ENCODE measurements at regions not wholly inside any gene's neighbourhood (a gene's known extent, or its start where the extent isn't known, plus 50 kb on each side); places are given as distances from the start of the nearest gene placed in this dataset.

DNA sequence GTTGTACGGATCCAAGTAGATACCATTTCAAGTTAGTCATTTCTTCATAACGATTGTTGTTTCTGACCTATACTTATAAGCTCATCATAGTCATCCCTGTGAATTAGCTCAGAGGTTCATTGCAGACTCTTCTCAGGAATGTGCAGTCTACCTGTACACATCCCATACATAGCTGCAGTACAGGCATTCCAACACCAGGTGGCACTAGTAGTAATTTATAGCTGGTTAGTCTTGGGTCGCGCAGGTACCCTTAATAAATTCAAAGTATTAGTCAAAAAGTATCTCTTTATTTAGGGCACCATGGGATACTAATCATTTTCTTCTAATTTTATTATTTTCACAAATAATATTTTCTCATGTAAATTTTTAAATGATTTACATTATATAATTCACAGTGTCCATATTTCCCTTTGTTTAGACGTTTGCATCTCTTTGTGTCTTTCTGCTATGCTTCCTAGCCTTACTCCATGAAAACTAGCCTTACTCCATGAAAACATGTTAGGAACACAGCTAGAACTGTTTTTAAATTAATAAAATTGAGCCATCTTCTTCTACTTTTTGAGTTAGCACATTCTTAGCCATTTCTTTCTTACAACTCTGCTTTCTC lies 128.6 kb upstream of the FAM83B start:
- no peak overlapping the region for H3K27ac ChIP-seq (ENCODE audit: poor library complexity, severe bottlenecking)
- H3K36me3 ChIP-seq (ENCODE audit: low read depth) = no peaks in the 10 kb centered on the region
- H3K27me3 ChIP-seq (ENCODE audit: insufficient read depth, poor library complexity, severe bottlenecking) = no peaks in the 10 kb centered on the region
- TF ChIP-seq, protein P1, sequence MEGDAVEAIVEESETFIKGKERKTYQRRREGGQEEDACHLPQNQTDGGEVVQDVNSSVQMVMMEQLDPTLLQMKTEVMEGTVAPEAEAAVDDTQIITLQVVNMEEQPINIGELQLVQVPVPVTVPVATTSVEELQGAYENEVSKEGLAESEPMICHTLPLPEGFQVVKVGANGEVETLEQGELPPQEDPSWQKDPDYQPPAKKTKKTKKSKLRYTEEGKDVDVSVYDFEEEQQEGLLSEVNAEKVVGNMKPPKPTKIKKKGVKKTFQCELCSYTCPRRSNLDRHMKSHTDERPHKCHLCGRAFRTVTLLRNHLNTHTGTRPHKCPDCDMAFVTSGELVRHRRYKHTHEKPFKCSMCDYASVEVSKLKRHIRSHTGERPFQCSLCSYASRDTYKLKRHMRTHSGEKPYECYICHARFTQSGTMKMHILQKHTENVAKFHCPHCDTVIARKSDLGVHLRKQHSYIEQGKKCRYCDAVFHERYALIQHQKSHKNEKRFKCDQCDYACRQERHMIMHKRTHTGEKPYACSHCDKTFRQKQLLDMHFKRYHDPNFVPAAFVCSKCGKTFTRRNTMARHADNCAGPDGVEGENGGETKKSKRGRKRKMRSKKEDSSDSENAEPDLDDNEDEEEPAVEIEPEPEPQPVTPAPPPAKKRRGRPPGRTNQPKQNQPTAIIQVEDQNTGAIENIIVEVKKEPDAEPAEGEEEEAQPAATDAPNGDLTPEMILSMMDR (IDR thresholded peaks at IDR 0.05; ENCODE audit: poor library complexity, severe bottlenecking) = peak; percentile 88
- no peak for DNase-seq (ENCODE audit: low spot score)
- H3K9me3 ChIP-seq (ENCODE audit: severe bottlenecking) = no peaks in the 10 kb centered on the region
- H3K4me1 ChIP-seq (ENCODE audit: insufficient read depth, poor library complexity, severe bottlenecking) = peaks cover 5% of the 10 kb centered on the region
- H3K4me3 ChIP-seq (ENCODE audit: severe bottlenecking) = no peak overlapping the region
- peak; percentile 91 for ATAC-seq (ENCODE audit: low read depth)

DNA sequence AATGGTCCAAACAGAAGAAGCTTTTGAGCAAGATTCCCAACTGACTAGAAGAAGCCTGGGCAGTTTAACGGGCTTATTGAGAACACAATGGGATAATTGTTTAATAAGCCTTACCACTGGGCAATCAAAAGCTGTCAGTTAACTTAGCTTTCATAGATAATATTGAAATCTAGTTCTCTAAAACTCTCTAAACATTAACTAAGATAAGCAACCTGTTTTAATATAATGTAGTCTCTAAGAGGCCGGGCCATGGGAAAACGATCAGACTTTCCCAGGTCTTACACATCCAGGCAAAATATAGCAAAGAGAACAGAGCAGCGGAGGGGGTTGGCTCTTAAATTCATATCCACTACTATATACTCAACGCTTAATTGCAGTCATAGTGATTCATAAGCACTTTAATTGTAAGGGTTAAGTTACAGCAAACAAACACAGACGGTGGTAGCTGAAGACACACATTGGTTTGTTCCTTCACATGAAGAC lies 128.0 kb upstream of the FAM83B start:
- H3K27ac ChIP-seq (ENCODE audit: poor library complexity, severe bottlenecking) = no peak overlapping the region
- no peak for DNase-seq (ENCODE audit: low spot score)
- no peaks in the 10 kb centered on the region for H3K9me3 ChIP-seq (ENCODE audit: severe bottlenecking)

DNA sequence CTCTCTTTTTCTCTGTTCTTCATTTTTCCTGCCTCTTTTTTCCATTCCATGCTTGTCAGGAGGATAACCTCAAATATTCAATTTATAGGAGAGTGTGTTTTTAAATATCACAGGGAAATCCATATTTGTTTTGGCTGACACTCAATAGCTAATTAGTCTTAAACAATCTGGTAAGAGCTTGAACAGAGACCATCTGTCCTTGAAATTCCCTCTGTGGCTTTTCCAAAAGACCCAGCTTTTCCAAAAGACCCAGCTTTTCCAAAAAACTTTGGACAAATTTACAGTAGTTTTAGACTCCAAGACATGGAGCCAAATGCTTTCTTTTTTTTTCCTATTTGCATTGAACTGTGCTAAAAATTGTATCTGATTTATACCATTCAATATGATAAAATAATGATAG lies 127.4 kb upstream of the FAM83B start:
- no peak for DNase-seq (ENCODE audit: low spot score)
- Histone ChIP-seq H3K27ac (ENCODE audit: poor library complexity, severe bottlenecking) (no peak overlapping the region), H3K4me3 (ENCODE audit: severe bottlenecking) (no peak overlapping the region), H3K36me3 (ENCODE audit: low read depth) (no peaks in the 10 kb centered on the region), H3K4me1 (ENCODE audit: insufficient read depth, poor library complexity, severe bottlenecking) (peaks cover 5% of the 10 kb centered on the region), H3K9me3 (ENCODE audit: severe bottlenecking) (no peaks in the 10 kb centered on the region), H3K27me3 (ENCODE audit: insufficient read depth, poor library complexity, severe bottlenecking) (no peaks in the 10 kb centered on the region)
- ATAC-seq (ENCODE audit: low read depth) = no peak
- TF ChIP-seq, protein P1 (IDR thresholded peaks at IDR 0.05; ENCODE audit: poor library complexity, severe bottlenecking) = no peak

More for the DNA sequence above, 128.0 kb upstream of the FAM83B start:
- Histone ChIP-seq H3K27me3 (ENCODE audit: insufficient read depth, poor library complexity, severe bottlenecking) (no peaks in the 10 kb centered on the region), H3K4me1 (ENCODE audit: insufficient read depth, poor library complexity, severe bottlenecking) (peaks cover 5% of the 10 kb centered on the region), H3K36me3 (ENCODE audit: low read depth) (no peaks in the 10 kb centered on the region), H3K4me3 (ENCODE audit: severe bottlenecking) (no peak overlapping the region)
- no peak for ATAC-seq (ENCODE audit: low read depth)
- TF ChIP-seq, protein P1 (IDR thresholded peaks at IDR 0.05; ENCODE audit: poor library complexity, severe bottlenecking) = no peak

DNA sequence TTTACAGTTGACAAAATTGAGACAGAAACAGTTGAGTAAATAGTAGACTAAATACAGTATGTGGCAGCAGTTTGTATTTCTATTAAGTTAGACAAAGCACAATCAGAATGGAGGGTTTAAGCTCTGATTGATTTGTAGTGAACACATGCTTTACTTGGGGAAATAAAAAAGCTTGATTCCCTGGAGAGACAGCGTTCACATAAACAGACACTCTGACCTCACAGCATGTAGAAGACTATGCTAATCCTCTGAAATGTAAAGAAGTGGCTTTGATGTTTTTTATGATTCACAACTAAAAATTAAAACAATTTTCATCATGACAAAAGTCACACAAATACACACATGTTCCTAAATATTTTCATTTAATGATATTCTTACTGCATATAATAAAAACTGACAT lies 126.9 kb upstream of the FAM83B start:
- DNase-seq (ENCODE audit: low spot score) (no peak), ATAC-seq (ENCODE audit: low read depth) (no peak)
- Histone ChIP-seq H3K27ac (ENCODE audit: poor library complexity, severe bottlenecking) (no peak overlapping the region), H3K4me3 (ENCODE audit: severe bottlenecking) (no peak overlapping the region), H3K9me3 (ENCODE audit: severe bottlenecking) (no peaks in the 10 kb centered on the region), H3K27me3 (ENCODE audit: insufficient read depth, poor library complexity, severe bottlenecking) (no peaks in the 10 kb centered on the region), H3K36me3 (ENCODE audit: low read depth) (no peaks in the 10 kb centered on the region), H3K4me1 (ENCODE audit: insufficient read depth, poor library complexity, severe bottlenecking) (peaks cover 5% of the 10 kb centered on the region)
- TF ChIP-seq, protein P1 (IDR thresholded peaks at IDR 0.05; ENCODE audit: poor library complexity, severe bottlenecking) = no peak

DNA sequence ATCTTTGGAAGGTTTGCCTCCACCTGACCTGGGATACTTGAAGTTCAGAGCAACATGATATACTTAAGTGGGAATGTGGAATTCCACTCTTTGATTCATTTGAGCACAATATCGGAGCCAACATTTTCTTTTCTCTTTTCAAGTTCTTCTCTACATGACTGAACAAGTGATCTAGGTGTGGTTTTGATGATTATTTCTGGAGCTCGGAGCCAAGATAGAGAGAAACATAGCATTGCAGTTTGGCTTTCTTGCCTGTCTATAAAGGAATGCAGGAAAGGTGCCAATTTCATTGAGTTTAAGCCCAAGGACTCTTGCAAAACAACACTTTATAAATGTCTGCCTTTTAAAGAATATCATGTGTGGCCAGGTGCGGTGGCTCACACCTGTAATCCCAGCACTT lies 124.2 kb upstream of the FAM83B start:
- H3K36me3 ChIP-seq (ENCODE audit: low read depth) = no peaks in the 10 kb centered on the region
- TF ChIP-seq, protein P1 (IDR thresholded peaks at IDR 0.05; ENCODE audit: poor library complexity, severe bottlenecking) = no peak
- H3K4me3 ChIP-seq (ENCODE audit: severe bottlenecking) = no peak overlapping the region
- H3K27me3 ChIP-seq (ENCODE audit: insufficient read depth, poor library complexity, severe bottlenecking) = no peaks in the 10 kb centered on the region
- ATAC-seq (ENCODE audit: low read depth) (no peak), DNase-seq (ENCODE audit: low spot score) (no peak)
- peaks cover 5% of the 10 kb centered on the region for H3K4me1 ChIP-seq (ENCODE audit: insufficient read depth, poor library complexity, severe bottlenecking)
- H3K9me3 ChIP-seq (ENCODE audit: severe bottlenecking) = no peaks in the 10 kb centered on the region
- H3K27ac ChIP-seq (ENCODE audit: poor library complexity, severe bottlenecking) = no peak overlapping the region
